ENCODE measurements at regions not wholly inside any gene's neighbourhood (a gene's known extent, or its start where the extent isn't known, plus 50 kb on each side); places are given as distances from the start of the nearest gene placed in this dataset.
A peak's percentile ranks its signal among the peaks of the same experiment; 100 is the strongest.

- no peaks in the 10 kb centered on the region for H3K36me3 Mint-ChIP-seq
- H3K4me3 Mint-ChIP-seq: no peak overlapping the region
- H3K9me3 Mint-ChIP-seq: peaks cover 0 to 24% (median 4%) of the 10 kb centered on the region in 7 donors
- H3K4me1 Mint-ChIP-seq: no peaks in the 10 kb centered on the region
- no peak for ATAC-seq (ENCODE audit: low read depth in 2 of 2)
- DNase-seq: no peak
- no peak overlapping the region for H3K27ac Mint-ChIP-seq
- peaks cover 0 to 3% (median 0%) of the 10 kb centered on the region in 3 donors for H3K27me3 Mint-ChIP-seq
These were observed 360.6 kb downstream of the PLK2 start for GRCh38 chr5:58099257-58099656.

DNA sequence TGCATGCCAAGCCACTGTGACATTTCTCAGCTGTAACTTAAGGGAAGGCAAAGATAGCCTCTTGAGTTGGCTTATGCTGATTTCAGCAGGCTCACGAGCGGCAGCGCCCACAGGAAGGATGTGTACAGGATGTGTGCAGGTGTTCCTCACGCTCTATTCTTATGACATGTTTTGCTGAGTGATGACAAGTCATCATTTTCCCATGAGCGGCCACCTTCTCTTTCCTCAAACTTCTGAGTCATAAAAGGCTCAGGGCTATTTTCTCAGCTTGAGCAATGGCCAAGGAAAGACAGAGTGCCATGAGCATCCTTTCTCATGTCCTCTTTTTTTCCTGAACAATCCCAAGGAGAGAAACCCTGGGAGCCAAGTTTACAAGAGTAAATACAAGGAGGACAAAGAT, 365.9 kb downstream of the PLK2 start:
- Mint-ChIP-seq H3K36me3 (no peaks in the 10 kb centered on the region), H3K4me1 (no peaks in the 10 kb centered on the region), H3K4me3 (no peak overlapping the region), H3K27ac (no peak overlapping the region), H3K9me3 (peaks cover 0 to 8% (median 0%) of the 10 kb centered on the region in 7 donors), H3K27me3 (peaks cover 0 to 5% (median 3%) of the 10 kb centered on the region in 3 donors)
- no peak for DNase-seq
- ATAC-seq (ENCODE audit: low read depth in 2 of 2): no peak

- Mint-ChIP-seq H3K27ac (no peak overlapping the region), H3K4me3 (no peak overlapping the region), H3K36me3 (no peaks in the 10 kb centered on the region), H3K27me3 (peaks cover 0 to 5% (median 3%) of the 10 kb centered on the region in 3 donors), H3K9me3 (peaks cover 0 to 3% (median 0%) of the 10 kb centered on the region in 7 donors), H3K4me1 (no peaks in the 10 kb centered on the region)
- no peak for DNase-seq
- no peak for ATAC-seq (ENCODE audit: low read depth in 2 of 2)
These were observed 369.2 kb downstream of the PLK2 start for GRCh38 chr5:58090704-58091103.

DNA sequence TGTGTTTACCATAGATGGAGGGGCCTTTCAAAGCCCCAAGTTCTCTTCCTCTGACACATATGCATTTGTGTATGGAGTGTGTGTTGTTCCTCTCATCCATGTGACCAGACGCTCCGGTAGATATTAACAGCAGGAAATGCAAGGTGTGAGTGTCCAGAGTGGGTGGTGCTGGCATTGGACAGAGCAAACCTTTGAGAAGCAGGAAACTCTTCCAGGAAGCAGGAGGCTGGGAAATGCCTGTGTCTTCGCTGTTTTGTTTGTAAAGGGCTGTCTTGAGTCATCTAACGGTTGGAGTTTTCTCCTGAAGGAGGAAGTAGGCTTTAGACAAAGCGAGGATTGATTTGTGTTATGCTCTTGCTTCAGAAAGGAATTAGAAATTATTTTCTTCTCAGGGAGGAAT, 370.9 kb downstream of the PLK2 start:
- H3K4me1 Mint-ChIP-seq: no peaks in the 10 kb centered on the region
- H3K4me3 Mint-ChIP-seq: no peak overlapping the region
- ATAC-seq (ENCODE audit: low read depth in 2 of 2) (no peak), DNase-seq (no peak)
- H3K9me3 Mint-ChIP-seq: peaks cover 0 to 3% (median 0%) of the 10 kb centered on the region in 7 donors
- no peaks in the 10 kb centered on the region for H3K36me3 Mint-ChIP-seq
- no peak overlapping the region for H3K27ac Mint-ChIP-seq
- peaks cover 0 to 5% (median 0%) of the 10 kb centered on the region in 3 donors for H3K27me3 Mint-ChIP-seq

DNA sequence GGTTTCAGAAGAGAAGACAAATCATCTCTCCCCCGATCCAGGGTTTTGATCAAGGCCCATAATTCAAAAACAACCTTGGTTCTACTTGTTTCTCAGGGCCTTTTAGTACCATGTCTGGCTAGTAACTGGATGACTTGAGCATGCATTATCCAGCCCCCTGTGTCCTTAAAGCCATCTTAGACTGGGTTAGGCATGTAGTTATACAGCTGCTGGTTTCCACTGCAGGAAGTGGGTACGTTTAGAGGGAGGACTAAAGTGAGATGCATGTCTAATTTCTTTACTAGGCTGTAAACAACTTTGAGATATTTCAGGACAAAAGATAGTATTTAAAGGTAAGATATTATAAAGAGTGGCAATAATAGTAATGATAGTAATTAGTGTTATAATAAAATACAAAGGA, 372.0 kb downstream of the PLK2 start:
- Mint-ChIP-seq H3K27me3 (peaks cover 0 to 3% (median 0%) of the 10 kb centered on the region in 3 donors), H3K4me1 (no peaks in the 10 kb centered on the region), H3K36me3 (no peaks in the 10 kb centered on the region), H3K4me3 (no peak overlapping the region), H3K9me3 (peaks cover 0 to 3% (median 0%) of the 10 kb centered on the region in 7 donors), H3K27ac (no peak overlapping the region)
- ATAC-seq (ENCODE audit: low read depth in 2 of 2): no peak
- no peak for DNase-seq

DNA sequence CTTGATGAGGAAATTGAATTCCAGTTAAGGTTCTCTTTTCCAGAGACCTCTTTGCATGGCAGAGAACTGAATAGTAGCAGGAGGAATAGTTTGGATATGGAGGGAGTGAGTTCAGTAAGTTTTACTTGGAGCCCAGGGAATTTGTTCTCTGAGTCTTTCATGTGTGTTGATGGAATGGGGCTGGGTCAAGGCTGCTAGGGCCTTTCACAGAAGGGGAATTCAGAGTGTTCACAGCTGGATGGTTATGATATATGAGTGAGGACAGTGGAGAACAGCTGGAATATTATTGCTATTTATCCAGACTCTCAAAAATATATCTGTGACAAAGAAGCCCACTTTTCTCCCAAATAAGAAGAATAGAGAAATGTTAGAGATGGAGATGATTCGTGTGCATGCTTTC, 372.8 kb downstream of the PLK2 start:
- ATAC-seq (ENCODE audit: low read depth in 2 of 2) (no peak), DNase-seq (no peak)
- Mint-ChIP-seq H3K4me3 (no peak overlapping the region), H3K9me3 (peaks cover 0 to 3% (median 0%) of the 10 kb centered on the region in 7 donors), H3K27me3 (no peaks in the 10 kb centered on the region), H3K27ac (no peak overlapping the region), H3K4me1 (no peaks in the 10 kb centered on the region), H3K36me3 (no peaks in the 10 kb centered on the region)

- Mint-ChIP-seq H3K4me3 (no peak overlapping the region), H3K36me3 (no peaks in the 10 kb centered on the region), H3K9me3 (no peaks in the 10 kb centered on the region), H3K4me1 (no peaks in the 10 kb centered on the region), H3K27ac (no peak overlapping the region), H3K27me3 (no peaks in the 10 kb centered on the region)
- no peak for DNase-seq
- ATAC-seq (ENCODE audit: low read depth in 2 of 2): no peak
These were observed 374.1 kb downstream of the PLK2 start for GRCh38 chr5:58085800-58086199.

- Mint-ChIP-seq H3K4me1 (no peaks in the 10 kb centered on the region), H3K4me3 (no peak overlapping the region), H3K9me3 (no peaks in the 10 kb centered on the region), H3K36me3 (no peaks in the 10 kb centered on the region), H3K27me3 (no peaks in the 10 kb centered on the region), H3K27ac (no peak overlapping the region)
- ATAC-seq (ENCODE audit: low read depth in 2 of 2): no peak
- DNase-seq: no peak
These were observed 378.5 kb downstream of the PLK2 start for GRCh38 chr5:58081435-58081834.

DNA sequence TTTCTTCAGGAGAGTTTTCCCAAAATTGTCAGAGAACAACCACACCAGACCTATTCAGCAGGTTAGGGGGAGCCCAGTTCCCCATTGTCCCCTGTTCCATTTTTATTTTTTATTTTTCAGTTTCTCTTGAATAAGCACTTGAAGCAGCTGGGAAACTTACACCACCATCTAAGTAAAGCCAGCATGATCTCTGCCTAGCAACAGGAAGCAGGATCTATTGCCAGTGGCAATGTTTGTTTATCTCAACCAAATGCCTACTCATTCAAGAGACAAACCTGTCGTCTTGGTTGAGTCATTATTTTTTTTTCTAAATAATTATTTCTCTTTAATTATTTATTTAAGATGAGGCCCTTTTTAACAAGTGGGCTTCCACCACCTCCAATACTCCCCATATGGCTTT, 379.3 kb downstream of the PLK2 start:
- Mint-ChIP-seq H3K9me3 (no peaks in the 10 kb centered on the region), H3K4me1 (no peaks in the 10 kb centered on the region), H3K4me3 (no peak overlapping the region), H3K27ac (no peak overlapping the region), H3K36me3 (no peaks in the 10 kb centered on the region), H3K27me3 (no peaks in the 10 kb centered on the region)
- DNase-seq (no peak), ATAC-seq (ENCODE audit: low read depth in 2 of 2) (no peak)

GRCh38 chr5:58077966-58078365, 381.9 kb downstream of the PLK2 start:
- Mint-ChIP-seq H3K4me1 (no peaks in the 10 kb centered on the region), H3K9me3 (no peaks in the 10 kb centered on the region), H3K4me3 (no peak overlapping the region), H3K36me3 (no peaks in the 10 kb centered on the region), H3K27ac (no peak overlapping the region), H3K27me3 (no peaks in the 10 kb centered on the region)
- no peak for DNase-seq
- ATAC-seq (ENCODE audit: low read depth in 2 of 2): no peak

DNA sequence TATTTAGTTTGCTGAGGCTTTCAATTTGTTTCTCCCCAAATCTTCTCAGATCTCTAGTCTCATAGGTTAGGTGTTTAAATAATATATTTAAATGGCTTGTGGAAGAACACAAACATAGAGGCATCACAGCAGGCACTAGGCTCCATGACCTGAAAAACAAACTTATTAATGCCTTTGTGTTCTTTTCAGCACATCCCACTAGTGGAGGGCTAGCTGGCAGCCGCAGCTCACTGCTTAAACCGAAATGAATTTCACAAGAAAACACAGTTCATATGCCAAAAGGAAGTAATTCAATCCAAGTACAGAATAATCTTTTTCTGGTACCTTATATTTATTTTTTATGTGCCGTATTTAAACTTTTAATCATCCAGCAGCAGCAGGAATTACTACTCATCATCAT, 382.5 kb downstream of the PLK2 start:
- Mint-ChIP-seq H3K36me3 (no peaks in the 10 kb centered on the region), H3K27ac (no peak overlapping the region), H3K4me1 (no peaks in the 10 kb centered on the region), H3K9me3 (no peaks in the 10 kb centered on the region), H3K27me3 (no peaks in the 10 kb centered on the region), H3K4me3 (no peak overlapping the region)
- DNase-seq (no peak), ATAC-seq (ENCODE audit: low read depth in 2 of 2) (no peak)

DNA sequence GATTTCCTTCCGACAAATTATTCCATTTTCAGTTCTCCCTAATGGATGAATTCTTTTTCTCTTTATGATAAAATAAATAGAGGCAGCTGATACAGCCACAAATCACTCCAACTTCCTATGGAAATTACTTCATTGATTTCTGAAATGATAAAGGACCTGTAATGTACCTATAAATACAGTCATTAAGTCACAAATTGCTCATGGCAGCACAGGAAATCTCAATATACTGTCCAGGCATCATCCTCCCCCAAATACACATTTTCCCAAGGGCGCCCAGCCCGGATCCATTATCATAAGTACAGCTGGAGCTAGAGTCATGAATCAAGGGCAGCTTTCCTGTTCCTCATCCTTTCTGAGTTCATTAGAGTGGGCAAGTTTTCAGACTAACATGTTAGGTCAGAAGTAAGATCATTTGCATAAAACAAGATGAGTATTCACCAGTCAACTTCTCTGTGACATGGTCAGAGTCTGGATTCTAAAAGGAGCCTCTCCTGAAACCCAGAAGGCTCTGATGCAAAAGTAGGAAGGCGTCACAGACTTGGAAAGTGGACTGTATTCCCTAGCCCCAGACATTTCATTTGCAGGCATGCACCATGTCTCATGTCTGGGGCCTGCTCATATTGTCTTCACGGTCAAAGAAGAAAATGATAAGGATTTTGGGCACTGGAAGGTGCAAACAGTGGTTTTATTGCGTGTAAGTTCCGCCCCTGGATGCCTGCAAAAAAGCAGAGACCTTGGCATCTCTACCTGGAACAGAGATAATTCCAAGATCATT, 383.2 kb downstream of the PLK2 start:
- ATAC-seq (ENCODE audit: low read depth in 2 of 2): no peak
- no peaks in the 10 kb centered on the region for H3K36me3 Mint-ChIP-seq
- no peaks in the 10 kb centered on the region for H3K27me3 Mint-ChIP-seq
- H3K9me3 Mint-ChIP-seq: no peaks in the 10 kb centered on the region
- peak overlapping the region in 1 of 6 donors; percentile 28 for H3K27ac Mint-ChIP-seq
- no peak overlapping the region for H3K4me3 Mint-ChIP-seq
- no peaks in the 10 kb centered on the region for H3K4me1 Mint-ChIP-seq
- DNase-seq: no peak

DNA sequence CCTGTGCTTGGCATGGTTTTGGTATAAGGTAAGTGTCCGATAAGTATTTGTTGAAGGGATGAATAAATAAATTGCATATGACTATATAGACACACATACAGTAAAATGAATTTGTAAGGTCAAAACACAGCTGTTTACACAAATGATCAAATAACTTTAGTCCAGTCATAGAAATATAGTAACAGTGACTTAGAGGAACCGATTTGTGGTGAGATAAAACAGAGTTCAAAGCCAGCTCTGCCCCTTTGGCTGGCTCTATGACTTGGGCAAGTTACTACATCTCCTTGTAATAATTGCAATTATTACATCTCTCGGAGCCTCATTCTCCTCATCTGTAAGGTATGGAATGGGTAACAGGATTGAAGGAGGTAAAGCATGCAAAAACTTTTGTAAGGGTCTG, 384.0 kb downstream of the PLK2 start:
- H3K4me1 Mint-ChIP-seq: no peaks in the 10 kb centered on the region
- ATAC-seq (ENCODE audit: low read depth in 2 of 2): no peak

GRCh38 chr5:58074717-58075116, 385.2 kb downstream of the PLK2 start:
- no peak overlapping the region for H3K4me3 Mint-ChIP-seq
- no peaks in the 10 kb centered on the region for H3K27me3 Mint-ChIP-seq
- H3K4me1 Mint-ChIP-seq: no peaks in the 10 kb centered on the region
- ATAC-seq (ENCODE audit: low read depth in 2 of 2): no peak
- H3K36me3 Mint-ChIP-seq: no peaks in the 10 kb centered on the region
- DNase-seq: no peak
- H3K27ac Mint-ChIP-seq: no peak overlapping the region
- H3K9me3 Mint-ChIP-seq: no peaks in the 10 kb centered on the region

More for the DNA sequence above, 384.0 kb downstream of the PLK2 start:
- no peaks in the 10 kb centered on the region for H3K9me3 Mint-ChIP-seq
- no peak overlapping the region for H3K4me3 Mint-ChIP-seq
- no peaks in the 10 kb centered on the region for H3K36me3 Mint-ChIP-seq
- H3K27ac Mint-ChIP-seq: no peak overlapping the region
- DNase-seq: no peak
- no peaks in the 10 kb centered on the region for H3K27me3 Mint-ChIP-seq

- Mint-ChIP-seq H3K36me3 (no peaks in the 10 kb centered on the region), H3K9me3 (no peaks in the 10 kb centered on the region), H3K4me1 (no peaks in the 10 kb centered on the region), H3K27ac (no peak overlapping the region), H3K4me3 (no peak overlapping the region), H3K27me3 (no peaks in the 10 kb centered on the region)
- ATAC-seq (ENCODE audit: low read depth in 2 of 2) (no peak), DNase-seq (no peak)
These were observed 385.7 kb downstream of the PLK2 start for GRCh38 chr5:58074222-58074621.

Measured in naive B cell (primary cell).